ENCODE measurements at regions not wholly inside any gene's neighbourhood (a gene's known extent, or its start where the extent isn't known, plus 50 kb on each side); places are given as distances from the start of the nearest gene placed in this dataset.

DNA sequence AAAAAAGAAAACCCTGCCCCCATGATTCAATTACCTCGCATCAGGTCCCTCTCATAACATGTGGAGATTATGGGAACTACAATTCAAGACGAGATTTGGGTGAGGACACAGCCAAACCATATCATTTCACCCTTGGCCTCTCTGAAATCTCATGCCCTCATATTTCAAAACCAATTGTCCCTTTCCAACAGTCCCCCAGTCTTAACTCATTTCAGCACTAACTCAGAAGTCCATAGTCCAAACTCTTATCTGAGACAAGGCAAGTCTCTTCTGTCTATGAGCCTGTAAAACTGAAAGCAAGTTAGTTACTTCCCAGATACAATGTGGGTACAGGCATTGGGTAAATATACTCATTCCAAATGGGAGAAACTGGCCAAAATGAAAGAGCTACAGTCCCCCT lies 536.1 kb downstream of the MEI4 start:
- TF ChIP-seq EZH2 (IDR thresholded peaks at IDR 0.05; ENCODE audit: insufficient read depth, poor library complexity, severe bottlenecking) (no peak), EZH2phosphoT487 (IDR thresholded peaks at IDR 0.05; ENCODE audit: insufficient read depth, low read depth) (no peak)
- Histone ChIP-seq H3K4me1 (ENCODE audit: insufficient read depth) (no peaks in the 10 kb centered on the region), H3K9me3 (ENCODE audit: low read depth) (no peaks in the 10 kb centered on the region), H3K36me3 (ENCODE audit: low read depth) (no peaks in the 10 kb centered on the region), H2AFZ (no peak overlapping the region), H3K4me3 (no peak overlapping the region), H4K20me1 (ENCODE audit: insufficient read depth) (no peaks in the 10 kb centered on the region), H3K27ac (no peak overlapping the region), H3K27me3 (replicated peaks; ENCODE audit: insufficient read depth) (no peaks in the 10 kb centered on the region), H3K9me2 (ENCODE audit: insufficient read depth) (no peaks in the 10 kb centered on the region), H3K4me2 (ENCODE audit: unreplicated experiment) (no peak overlapping the region), H3K79me2 (ENCODE audit: insufficient read depth) (no peaks in the 10 kb centered on the region), H3F3A (ENCODE audit: insufficient read depth) (no peaks in the 10 kb centered on the region), H3K9ac (no peak overlapping the region)
- DNase-seq, result no peak
- 8% methylated on average over 2 of the region's 2 CpGs for WGBS, 2 experiments (ENCODE audit: low coverage in 1 of 2, low lambda C conversion rate in 2 of 2, missing lambda C conversion rate in 2 of 2)
- in situ Hi-C loops (cut with MboI), result no loop called here

- Histone ChIP-seq H3K27me3 (replicated peaks; ENCODE audit: insufficient read depth) (no peaks in the 10 kb centered on the region), H3K79me2 (ENCODE audit: insufficient read depth) (no peaks in the 10 kb centered on the region), H3K4me3 (no peak overlapping the region), H4K20me1 (ENCODE audit: insufficient read depth) (no peaks in the 10 kb centered on the region), H3F3A (ENCODE audit: insufficient read depth) (no peaks in the 10 kb centered on the region), H3K9ac (no peak overlapping the region), H2AFZ (no peak overlapping the region), H3K9me2 (ENCODE audit: insufficient read depth) (no peaks in the 10 kb centered on the region), H3K9me3 (ENCODE audit: low read depth) (no peaks in the 10 kb centered on the region), H3K4me2 (ENCODE audit: unreplicated experiment) (no peak overlapping the region), H3K36me3 (ENCODE audit: low read depth) (no peaks in the 10 kb centered on the region), H3K4me1 (ENCODE audit: insufficient read depth) (no peaks in the 10 kb centered on the region), H3K27ac (no peak overlapping the region)
- in situ Hi-C loops (cut with MboI), result no loop called here
- 0 to 17% methylated on average over 1 of the region's 1 CpG for WGBS, 2 experiments (ENCODE audit: low coverage in 1 of 2, low lambda C conversion rate in 2 of 2, missing lambda C conversion rate in 2 of 2)
- no peak for DNase-seq
- no peak for TF ChIP-seq EZH2phosphoT487 (IDR thresholded peaks at IDR 0.05; ENCODE audit: insufficient read depth, low read depth)
- no peak for TF ChIP-seq EZH2 (IDR thresholded peaks at IDR 0.05; ENCODE audit: insufficient read depth, poor library complexity, severe bottlenecking)
These were observed 539.2 kb downstream of the MEI4 start for GRCh38 chr6:78192057-78192456.

- no peaks in the 10 kb centered on the region for H3K36me3 ChIP-seq (ENCODE audit: low read depth)
- no peak overlapping the region for H3K4me2 ChIP-seq (ENCODE audit: unreplicated experiment)
- H3K9ac ChIP-seq, result no peak overlapping the region
- H3K9me3 ChIP-seq (ENCODE audit: low read depth), result no peaks in the 10 kb centered on the region
- H3K27me3 ChIP-seq (replicated peaks; ENCODE audit: insufficient read depth), result no peaks in the 10 kb centered on the region
- H3K27ac ChIP-seq, result no peak overlapping the region
- no peaks in the 10 kb centered on the region for H3K79me2 ChIP-seq (ENCODE audit: insufficient read depth)
- no peak for DNase-seq
- WGBS, 2 experiments (ENCODE audit: low coverage in 1 of 2, low lambda C conversion rate in 2 of 2, missing lambda C conversion rate in 2 of 2), result 14 to 24% methylated on average over 5 of the region's 5 CpGs
- no peaks in the 10 kb centered on the region for H3F3A ChIP-seq (ENCODE audit: insufficient read depth)
- no peak overlapping the region for H3K4me3 ChIP-seq
- no peaks in the 10 kb centered on the region for H3K9me2 ChIP-seq (ENCODE audit: insufficient read depth)
- no peak for TF ChIP-seq EZH2phosphoT487 (IDR thresholded peaks at IDR 0.05; ENCODE audit: insufficient read depth, low read depth)
- no peak for TF ChIP-seq EZH2 (IDR thresholded peaks at IDR 0.05; ENCODE audit: insufficient read depth, poor library complexity, severe bottlenecking)
- in situ Hi-C loops (cut with MboI), result no loop called here
- H4K20me1 ChIP-seq (ENCODE audit: insufficient read depth), result no peaks in the 10 kb centered on the region
- no peaks in the 10 kb centered on the region for H3K4me1 ChIP-seq (ENCODE audit: insufficient read depth)
- no peak overlapping the region for H2AFZ ChIP-seq
These were observed 546.2 kb downstream of the MEI4 start for GRCh38 chr6:78199044-78199443.

DNA sequence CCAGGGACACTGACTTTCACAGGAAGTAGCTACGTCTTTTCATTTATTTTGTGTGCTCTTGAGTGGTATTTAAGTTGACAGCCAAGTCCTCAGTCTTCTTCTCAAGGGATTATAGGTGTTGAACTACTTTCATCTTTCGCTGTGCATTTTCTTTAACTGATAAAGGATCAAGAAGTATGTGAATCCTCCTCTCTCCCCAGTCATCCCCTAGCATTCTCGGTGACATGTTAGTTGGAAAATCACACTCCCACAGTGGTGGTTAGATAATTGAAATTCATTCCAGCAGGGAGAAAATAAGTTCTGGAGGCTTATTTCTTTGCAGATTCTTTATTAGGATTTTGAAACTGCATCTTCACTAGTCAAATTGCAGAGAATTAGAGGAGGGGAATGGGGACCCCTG lies 569.4 kb downstream of the MEI4 start:
- Histone ChIP-seq H3F3A (ENCODE audit: insufficient read depth) (no peaks in the 10 kb centered on the region), H3K9ac (no peak overlapping the region), H3K9me3 (ENCODE audit: low read depth) (no peaks in the 10 kb centered on the region), H3K4me3 (no peak overlapping the region), H4K20me1 (ENCODE audit: insufficient read depth) (no peaks in the 10 kb centered on the region), H3K27ac (no peak overlapping the region), H3K79me2 (ENCODE audit: insufficient read depth) (no peaks in the 10 kb centered on the region), H3K27me3 (replicated peaks; ENCODE audit: insufficient read depth) (no peaks in the 10 kb centered on the region), H2AFZ (no peak overlapping the region), H3K4me2 (ENCODE audit: unreplicated experiment) (no peak overlapping the region), H3K36me3 (ENCODE audit: low read depth) (no peaks in the 10 kb centered on the region), H3K4me1 (ENCODE audit: insufficient read depth) (no peaks in the 10 kb centered on the region), H3K9me2 (ENCODE audit: insufficient read depth) (no peaks in the 10 kb centered on the region)
- 15 to 22% methylated on average over 3 of the region's 3 CpGs for WGBS, 2 experiments (ENCODE audit: low coverage in 1 of 2, low lambda C conversion rate in 2 of 2, missing lambda C conversion rate in 2 of 2)
- TF ChIP-seq EZH2phosphoT487 (IDR thresholded peaks at IDR 0.05; ENCODE audit: insufficient read depth, low read depth), result no peak
- TF ChIP-seq EZH2 (IDR thresholded peaks at IDR 0.05; ENCODE audit: insufficient read depth, poor library complexity, severe bottlenecking), result no peak
- no peak for DNase-seq
- in situ Hi-C loops (cut with MboI), result no loop called here

GRCh38 chr6:78231002-78231401 lies 578.2 kb downstream of the MEI4 start:
- Histone ChIP-seq H3K4me3 (no peak overlapping the region), H3K9me3 (ENCODE audit: low read depth) (no peaks in the 10 kb centered on the region), H3F3A (ENCODE audit: insufficient read depth) (no peaks in the 10 kb centered on the region), H3K27ac (no peak overlapping the region), H3K36me3 (ENCODE audit: low read depth) (no peaks in the 10 kb centered on the region), H2AFZ (no peak overlapping the region), H3K9ac (no peak overlapping the region), H4K20me1 (ENCODE audit: insufficient read depth) (no peaks in the 10 kb centered on the region), H3K79me2 (ENCODE audit: insufficient read depth) (no peaks in the 10 kb centered on the region), H3K4me2 (ENCODE audit: unreplicated experiment) (no peak overlapping the region), H3K4me1 (ENCODE audit: insufficient read depth) (no peaks in the 10 kb centered on the region), H3K9me2 (ENCODE audit: insufficient read depth) (no peaks in the 10 kb centered on the region), H3K27me3 (replicated peaks; ENCODE audit: insufficient read depth) (no peaks in the 10 kb centered on the region)
- no peak for DNase-seq
- TF ChIP-seq EZH2phosphoT487 (IDR thresholded peaks at IDR 0.05; ENCODE audit: insufficient read depth, low read depth) (no peak), EZH2 (IDR thresholded peaks at IDR 0.05; ENCODE audit: insufficient read depth, poor library complexity, severe bottlenecking) (no peak)
- WGBS, 2 experiments (ENCODE audit: low coverage in 1 of 2, low lambda C conversion rate in 2 of 2, missing lambda C conversion rate in 2 of 2), result 49 to 60% methylated on average over 3 of the region's 3 CpGs
- in situ Hi-C loops (cut with MboI), result no loop called here
